Mucosa of descending colon (tissue), 3 donors: ENCODE measurements at regions not wholly inside any gene's neighbourhood (a gene's known extent, or its start where the extent isn't known, plus 50 kb on each side); places are given as distances from the start of the nearest gene placed in this dataset.
A peak's percentile ranks its signal among the peaks of the same experiment; 100 is the strongest.

ENCODE experiments used
- ATAC-seq: fragments of 200-7000 bp; cut with Tn5 transposase; one replicate; pipeline ENCODE4 v1.9.1; 2020; ENCODE audit warnings: mild to moderate bottlenecking, moderate library complexity
- DNase-seq, 3 donors: peaks; one replicate each; pipeline ENCODE4 v3.0.0-alpha.2; 2020
- H3K36me3 ChIP-seq: fragments of 200-600 bp; one replicate; pipeline ENCODE4 v1.8.0; 2021; ENCODE audit warnings: low read depth, mild to moderate bottlenecking
- H3K4me1 ChIP-seq: fragments of 200-600 bp; one replicate; pipeline ENCODE4 v1.8.0; 2021; ENCODE audit warnings: low read depth, mild to moderate bottlenecking
- H3K4me3 ChIP-seq: fragments of 200-600 bp; one replicate; pipeline ENCODE4 v1.8.0; 2021; ENCODE audit warnings: mild to moderate bottlenecking
- H3K9me3 ChIP-seq: fragments of 200-600 bp; one replicate; pipeline ENCODE4 v1.8.0; 2021; ENCODE audit warnings: mild to moderate bottlenecking
- CTCF ChIP-seq: fragments of 200-600 bp; IDR thresholded peaks from one replicate; pipeline ENCODE4 v1.8.0; 2022; ENCODE audit warnings: antibody characterized with exemption, mild to moderate bottlenecking
- intact Hi-C, 2 donors: fragments of 100-400 bp; cut with DNase I in 1 of 2; cut with micrococcal nuclease in 1 of 2; formaldehyde crosslinking; loops; one replicate each; pipeline versions ENCODE4 v1.11.0 to v1.11.1; 2022; cut with DNase I, micrococcal nuclease
- donor health status: DM: no; HTN: no; CAD: no; lungs with moderate emphysema.
- donor health status: DM: no; HTN: no; CAD: no.
- donor health status: DM: no; HTN: yes; CAD: no.

- ATAC-seq (no peak), DNase-seq (no peak)
- no peak for TF ChIP-seq CTCF
- H3K4me3 ChIP-seq: no peak overlapping the region
- peaks cover 10% of the 10 kb centered on the region for H3K4me1 ChIP-seq
- intact Hi-C loops: no loop called here
- H3K36me3 ChIP-seq: no peaks in the 10 kb centered on the region
- H3K9me3 ChIP-seq: no peaks in the 10 kb centered on the region
Measured at GRCh38 chr22:48371391-48371790, 1456.3 kb downstream of the BRD1 start.

DNA sequence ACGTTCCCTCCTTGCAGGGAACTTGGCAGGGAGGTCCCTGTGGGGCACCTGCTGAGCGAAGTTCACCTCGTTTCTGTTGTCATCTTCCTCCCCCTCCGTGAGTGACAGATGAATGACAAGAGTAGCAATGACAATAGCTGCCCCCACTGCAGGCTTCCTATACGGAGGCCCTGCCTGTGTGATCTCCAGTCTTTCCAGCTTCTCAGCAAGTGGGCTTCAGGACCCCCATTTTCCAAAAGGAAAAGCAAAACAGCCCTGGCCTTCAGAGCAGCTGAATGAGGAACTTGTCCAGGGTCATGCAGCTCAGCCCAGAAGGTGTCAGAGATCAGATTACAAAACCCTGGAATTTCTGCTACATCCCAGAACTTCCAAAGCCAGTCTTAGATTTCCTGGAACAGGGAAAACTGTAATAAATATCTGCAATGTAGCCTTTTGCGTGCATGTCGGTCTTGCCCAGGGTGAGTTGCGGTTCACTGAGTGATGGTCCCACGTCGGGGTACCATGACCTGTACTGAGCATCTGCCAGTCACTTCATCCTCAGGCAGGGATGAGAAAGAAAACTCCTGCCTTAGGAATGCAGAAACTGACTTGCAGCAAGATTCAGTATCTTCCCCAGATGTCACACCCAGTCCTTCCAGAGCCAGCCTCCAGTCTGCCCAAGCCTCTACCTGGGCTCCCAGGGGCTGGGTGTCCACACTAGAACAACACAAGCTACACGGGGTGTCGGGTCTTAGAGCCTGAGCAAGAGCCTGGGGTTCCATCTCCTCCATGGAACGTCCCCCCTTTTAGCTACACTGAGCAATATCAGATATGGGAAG is 1457.0 kb downstream of the BRD1 start:
- DNase-seq: no peak

DNA sequence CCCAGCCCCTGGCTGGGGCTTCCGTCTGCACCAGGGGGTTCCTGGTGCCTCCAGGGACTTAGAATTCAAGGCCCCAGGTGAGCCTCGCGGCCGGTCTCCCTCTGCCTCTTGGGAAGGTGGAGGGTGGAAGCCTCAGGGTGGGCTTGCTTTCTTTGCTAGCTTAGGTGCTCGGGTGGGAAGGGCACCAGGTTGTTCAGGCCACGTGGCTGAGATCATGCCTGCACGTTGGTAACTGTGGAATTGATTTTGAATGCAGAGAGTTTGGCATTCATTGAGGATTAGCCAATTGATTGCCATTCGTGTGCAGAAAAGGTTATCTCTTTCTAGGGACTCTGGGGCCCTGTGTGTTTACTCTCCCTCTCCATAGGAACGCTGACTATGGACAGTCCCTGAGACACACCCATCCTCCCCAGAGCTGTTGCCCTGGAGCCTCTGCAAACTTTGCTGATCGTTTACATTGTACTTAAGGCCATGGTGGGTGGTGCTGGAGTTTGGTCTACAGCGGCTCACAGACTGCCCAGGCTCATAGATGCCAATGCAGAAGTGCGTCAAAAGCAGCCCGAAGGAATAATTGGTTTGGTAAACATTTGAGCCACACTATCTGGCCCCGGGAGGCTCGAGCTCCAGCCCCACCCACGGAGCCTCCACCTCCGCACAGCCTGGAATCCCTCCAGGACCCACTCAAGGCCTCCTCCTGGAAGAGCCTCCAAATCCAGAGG is 1457.7 kb downstream of the BRD1 start:
- Histone ChIP-seq H3K36me3 (no peaks in the 10 kb centered on the region), H3K9me3 (no peaks in the 10 kb centered on the region), H3K4me1 (peaks cover 10% of the 10 kb centered on the region), H3K4me3 (no peak overlapping the region)
- peak in 2 of 3 donors; percentile 36 to 45 for DNase-seq
- intact Hi-C loops: no loop called here
- no peak for TF ChIP-seq CTCF
- ATAC-seq: peak; percentile 92

More for the DNA sequence above, 1457.0 kb downstream of the BRD1 start:
- Histone ChIP-seq H3K4me3 (no peak overlapping the region), H3K36me3 (no peaks in the 10 kb centered on the region), H3K4me1 (peaks cover 10% of the 10 kb centered on the region), H3K9me3 (no peaks in the 10 kb centered on the region)
- no peak for TF ChIP-seq CTCF
- intact Hi-C loops: no loop called here
- ATAC-seq: no peak

GRCh38 chr22:48368975-48369525 is 1458.6 kb downstream of the BRD1 start:
- intact Hi-C loops: no loop called here
- ATAC-seq: no peak
- H3K9me3 ChIP-seq: no peaks in the 10 kb centered on the region
- no peak for TF ChIP-seq CTCF
- H3K4me1 ChIP-seq: peaks cover 10% of the 10 kb centered on the region
- no peak for DNase-seq
- H3K4me3 ChIP-seq: no peak overlapping the region
- no peaks in the 10 kb centered on the region for H3K36me3 ChIP-seq

GRCh38 chr22:48367731-48368130 is 1459.9 kb downstream of the BRD1 start:
- TF ChIP-seq CTCF: no peak
- no peaks in the 10 kb centered on the region for H3K9me3 ChIP-seq
- no peak overlapping the region for H3K4me3 ChIP-seq
- peaks cover 10% of the 10 kb centered on the region for H3K4me1 ChIP-seq
- intact Hi-C loops: no loop called here
- no peak for DNase-seq
- no peaks in the 10 kb centered on the region for H3K36me3 ChIP-seq
- ATAC-seq: no peak
